CD4-positive, alpha-beta T cell treated with Interleukin-21 for 1 hour (primary cell): ENCODE measurements at regions not wholly inside any gene's neighbourhood (a gene's known extent, or its start where the extent isn't known, plus 50 kb on each side); places are given as distances from the start of the nearest gene placed in this dataset.

Source experiments
- DNase-seq: peaks from one replicate; pipeline ENCODE4 v3.0.0-alpha.2; 2020

GRCh38 chr1:199719156-199719842 lies 308.2 kb upstream of the NR5A2 start:
- no peak for DNase-seq

- DNase-seq, result no peak
Observed at GRCh38 chr1:199720496-199720895, 307.0 kb upstream of the NR5A2 start.

GRCh38 chr1:199721001-199721400 lies 306.5 kb upstream of the NR5A2 start:
- DNase-seq, result no peak

- DNase-seq, result no peak
Observed at GRCh38 chr1:199723250-199723956, 304.1 kb upstream of the NR5A2 start.

- DNase-seq, result no peak
Observed at GRCh38 chr1:199724049-199724448, 303.5 kb upstream of the NR5A2 start.

GRCh38 chr1:199725002-199725565 lies 302.4 kb upstream of the NR5A2 start:
- DNase-seq, result no peak

GRCh38 chr1:199727682-199728081 lies 299.8 kb upstream of the NR5A2 start:
- DNase-seq, result no peak

GRCh38 chr1:199728345-199728744 lies 299.2 kb upstream of the NR5A2 start:
- no peak for DNase-seq

GRCh38 chr1:199733125-199733524 lies 294.4 kb upstream of the NR5A2 start:
- DNase-seq, result no peak

GRCh38 chr1:199734186-199734585 lies 293.3 kb upstream of the NR5A2 start:
- DNase-seq, result no peak

GRCh38 chr1:199735660-199736059 lies 291.9 kb upstream of the NR5A2 start:
- no peak for DNase-seq

GRCh38 chr1:199736646-199737045 lies 290.9 kb upstream of the NR5A2 start:
- DNase-seq, result no peak

- DNase-seq, result no peak
Observed at GRCh38 chr1:199741586-199741985, 285.9 kb upstream of the NR5A2 start.

- DNase-seq, result no peak
Observed at GRCh38 chr1:199742547-199742946, 285.0 kb upstream of the NR5A2 start.

- no peak for DNase-seq
Observed at GRCh38 chr1:199743227-199743626, 284.3 kb upstream of the NR5A2 start.

GRCh38 chr1:199746666-199747384 lies 280.7 kb upstream of the NR5A2 start:
- DNase-seq, result no peak

- DNase-seq, result no peak
Observed at GRCh38 chr1:199747984-199748383, 279.5 kb upstream of the NR5A2 start.

- no peak for DNase-seq
Observed at GRCh38 chr1:199751506-199751905, 276.0 kb upstream of the NR5A2 start.

GRCh38 chr1:199751962-199752687 lies 275.4 kb upstream of the NR5A2 start:
- DNase-seq, result no peak

- DNase-seq, result no peak
Observed at GRCh38 chr1:199752688-199753027, 274.9 kb upstream of the NR5A2 start.

- DNase-seq, result no peak
Observed at GRCh38 chr1:199753513-199753912, 274.0 kb upstream of the NR5A2 start.

- no peak for DNase-seq
Observed at GRCh38 chr1:199756066-199756465, 271.4 kb upstream of the NR5A2 start.

GRCh38 chr1:199758626-199759255 lies 268.8 kb upstream of the NR5A2 start:
- DNase-seq, result no peak
